SK-N-SH treated with all-trans-retinoic acid at 6 μM for 48 hours (cell line): ENCODE measurements at regions not wholly inside any gene's neighbourhood (a gene's known extent, or its start where the extent isn't known, plus 50 kb on each side); places are given as distances from the start of the nearest gene placed in this dataset.

ENCODE experiments used
- ATAC-seq: fragments of 200-7000 bp; cut with Tn5 transposase; 3 replicates; pipeline ENCODE4 v1.9.1; 2020; ENCODE audit warnings: mild to moderate bottlenecking, moderate library complexity
- BACH2 ChIP-seq: fragments of 250-450 bp; sonication (Bioruptor Pico); IDR thresholded peaks from 2 replicates; pipeline ENCODE4 v1.9.0; 2021; ENCODE audit warnings: mild to moderate bottlenecking, borderline replicate concordance
- CREB5 ChIP-seq: fragments of 250-450 bp; sonication (Bioruptor Pico); IDR thresholded peaks from 2 replicates; pipeline ENCODE4 v1.5.1; 2020; ENCODE audit warnings: low read depth, mild to moderate bottlenecking, moderate library complexity
- CSDC2 ChIP-seq: fragments of 250-450 bp; sonication (Bioruptor Pico); IDR thresholded peaks from 2 replicates; pipeline ENCODE4 v1.5.0; 2020; ENCODE audit warnings: mild to moderate bottlenecking, moderate library complexity
- GLIS3 ChIP-seq: fragments of 250-450 bp; sonication (Bioruptor Pico); IDR thresholded peaks from 2 replicates; pipeline ENCODE4 v1.5.0; 2020; ENCODE audit warnings: mild to moderate bottlenecking, moderate library complexity
- ISL1 ChIP-seq: fragments of 250-450 bp; sonication (Bioruptor Pico); IDR thresholded peaks from 2 replicates; pipeline ENCODE4 v2.1.2; 2022; ENCODE audit warnings: mild to moderate bottlenecking, moderate library complexity
- OSR1 ChIP-seq: fragments of 250-450 bp; sonication (Bioruptor Pico); IDR thresholded peaks from 2 replicates; pipeline ENCODE4 v1.8.0; 2022; ENCODE audit warnings: moderate library complexity, mild to moderate bottlenecking, inconsistent platforms
- PATZ1 ChIP-seq: fragments of 250-450 bp; sonication (Bioruptor Pico); IDR thresholded peaks from 2 replicates; pipeline ENCODE4 v1.8.0; 2020; ENCODE audit warnings: mild to moderate bottlenecking, moderate library complexity, borderline replicate concordance
- SNAI2 ChIP-seq: fragments of 250-450 bp; sonication (Bioruptor Pico); IDR thresholded peaks from 2 replicates; pipeline ENCODE4 v1.5.0; 2020; ENCODE audit warnings: mild to moderate bottlenecking, moderate library complexity
- TCF4 ChIP-seq: fragments of 250-450 bp; sonication (Bioruptor Pico); IDR thresholded peaks from 2 replicates; pipeline ENCODE4 v1.8.0; 2021; ENCODE audit warnings: mild to moderate bottlenecking, moderate library complexity, borderline replicate concordance
- TOX ChIP-seq: fragments of 250-450 bp; sonication (Bioruptor Pico); IDR thresholded peaks from 2 replicates; pipeline ENCODE4 v1.8.0; 2021; ENCODE audit warnings: mild to moderate bottlenecking, moderate library complexity, borderline replicate concordance
- ZC3H10 ChIP-seq: fragments of 250-450 bp; sonication (Bioruptor Pico); IDR thresholded peaks from 2 replicates; pipeline ENCODE4 v1.5.1; 2021; ENCODE audit warnings: mild to moderate bottlenecking, moderate library complexity
- ZFP3 ChIP-seq: fragments of 250-450 bp; sonication (Bioruptor Pico); IDR thresholded peaks from 2 replicates; pipeline ENCODE4 v1.5.0; 2020; ENCODE audit warnings: mild to moderate bottlenecking, moderate library complexity
- ZFP30 ChIP-seq: fragments of 450-650 bp; formaldehyde crosslinking; IDR thresholded peaks from 2 replicates; pipeline ENCODE4 v1.5.0; 2022; ENCODE audit warnings: mild to moderate bottlenecking, moderate library complexity
- ZNF8 ChIP-seq: fragments of 450-650 bp; formaldehyde crosslinking; IDR thresholded peaks from 2 replicates; pipeline ENCODE4 v1.5.0; 2020; ENCODE audit warnings: mild to moderate bottlenecking, moderate library complexity
- TF ChIP-seq, protein P1 (sequence below): fragments of 250-450 bp; sonication (Bioruptor Pico); IDR thresholded peaks from 2 replicates; pipeline ENCODE4 v1.5.0; 2020; ENCODE audit warnings: mild to moderate bottlenecking, moderate library complexity
- TF ChIP-seq, protein P2 (sequence below): fragments of 250-450 bp; sonication (Bioruptor Pico); IDR thresholded peaks from 2 replicates; pipeline ENCODE4 v1.8.0; 2021; ENCODE audit warnings: low read depth, mild to moderate bottlenecking, moderate library complexity, borderline replicate concordance
- TF ChIP-seq, protein P3 (sequence below): fragments of 250-450 bp; sonication (Bioruptor Pico); IDR thresholded peaks from 2 replicates; pipeline ENCODE4 v1.5.1; 2021; ENCODE audit warnings: mild to moderate bottlenecking, moderate library complexity

GRCh38 chr20:23165307-23165750, 79.2 kb upstream of the CD93 start:
- no peak for TF ChIP-seq BACH2 (CRISPR knock-in tag)
- TF ChIP-seq CSDC2: no peak
- TF ChIP-seq OSR1 (CRISPR knock-in tag): no peak
- no peak for TF ChIP-seq ZC3H10 (CRISPR knock-in tag)
- TF ChIP-seq ZFP30: no peak
- TF ChIP-seq ISL1 (CRISPR knock-in tag): no peak
- TF ChIP-seq, protein P1, sequence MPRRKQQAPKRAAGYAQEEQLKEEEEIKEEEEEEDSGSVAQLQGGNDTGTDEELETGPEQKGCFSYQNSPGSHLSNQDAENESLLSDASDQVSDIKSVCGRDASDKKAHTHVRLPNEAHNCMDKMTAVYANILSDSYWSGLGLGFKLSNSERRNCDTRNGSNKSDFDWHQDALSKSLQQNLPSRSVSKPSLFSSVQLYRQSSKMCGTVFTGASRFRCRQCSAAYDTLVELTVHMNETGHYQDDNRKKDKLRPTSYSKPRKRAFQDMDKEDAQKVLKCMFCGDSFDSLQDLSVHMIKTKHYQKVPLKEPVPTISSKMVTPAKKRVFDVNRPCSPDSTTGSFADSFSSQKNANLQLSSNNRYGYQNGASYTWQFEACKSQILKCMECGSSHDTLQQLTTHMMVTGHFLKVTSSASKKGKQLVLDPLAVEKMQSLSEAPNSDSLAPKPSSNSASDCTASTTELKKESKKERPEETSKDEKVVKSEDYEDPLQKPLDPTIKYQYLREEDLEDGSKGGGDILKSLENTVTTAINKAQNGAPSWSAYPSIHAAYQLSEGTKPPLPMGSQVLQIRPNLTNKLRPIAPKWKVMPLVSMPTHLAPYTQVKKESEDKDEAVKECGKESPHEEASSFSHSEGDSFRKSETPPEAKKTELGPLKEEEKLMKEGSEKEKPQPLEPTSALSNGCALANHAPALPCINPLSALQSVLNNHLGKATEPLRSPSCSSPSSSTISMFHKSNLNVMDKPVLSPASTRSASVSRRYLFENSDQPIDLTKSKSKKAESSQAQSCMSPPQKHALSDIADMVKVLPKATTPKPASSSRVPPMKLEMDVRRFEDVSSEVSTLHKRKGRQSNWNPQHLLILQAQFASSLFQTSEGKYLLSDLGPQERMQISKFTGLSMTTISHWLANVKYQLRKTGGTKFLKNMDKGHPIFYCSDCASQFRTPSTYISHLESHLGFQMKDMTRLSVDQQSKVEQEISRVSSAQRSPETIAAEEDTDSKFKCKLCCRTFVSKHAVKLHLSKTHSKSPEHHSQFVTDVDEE (CRISPR knock-in tag): no peak
- TF ChIP-seq TCF4 (CRISPR knock-in tag): no peak
- TF ChIP-seq, protein P2, sequence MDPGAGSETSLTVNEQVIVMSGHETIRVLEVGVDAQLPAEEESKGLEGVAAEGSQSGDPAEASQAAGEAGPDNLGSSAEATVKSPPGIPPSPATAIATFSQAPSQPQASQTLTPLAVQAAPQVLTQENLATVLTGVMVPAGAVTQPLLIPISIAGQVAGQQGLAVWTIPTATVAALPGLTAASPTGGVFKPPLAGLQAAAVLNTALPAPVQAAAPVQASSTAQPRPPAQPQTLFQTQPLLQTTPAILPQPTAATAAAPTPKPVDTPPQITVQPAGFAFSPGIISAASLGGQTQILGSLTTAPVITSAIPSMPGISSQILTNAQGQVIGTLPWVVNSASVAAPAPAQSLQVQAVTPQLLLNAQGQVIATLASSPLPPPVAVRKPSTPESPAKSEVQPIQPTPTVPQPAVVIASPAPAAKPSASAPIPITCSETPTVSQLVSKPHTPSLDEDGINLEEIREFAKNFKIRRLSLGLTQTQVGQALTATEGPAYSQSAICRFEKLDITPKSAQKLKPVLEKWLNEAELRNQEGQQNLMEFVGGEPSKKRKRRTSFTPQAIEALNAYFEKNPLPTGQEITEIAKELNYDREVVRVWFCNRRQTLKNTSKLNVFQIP (CRISPR knock-in tag): no peak
- peak; percentile 19; the same call in 1 of the 3 replicates for ATAC-seq

DNA sequence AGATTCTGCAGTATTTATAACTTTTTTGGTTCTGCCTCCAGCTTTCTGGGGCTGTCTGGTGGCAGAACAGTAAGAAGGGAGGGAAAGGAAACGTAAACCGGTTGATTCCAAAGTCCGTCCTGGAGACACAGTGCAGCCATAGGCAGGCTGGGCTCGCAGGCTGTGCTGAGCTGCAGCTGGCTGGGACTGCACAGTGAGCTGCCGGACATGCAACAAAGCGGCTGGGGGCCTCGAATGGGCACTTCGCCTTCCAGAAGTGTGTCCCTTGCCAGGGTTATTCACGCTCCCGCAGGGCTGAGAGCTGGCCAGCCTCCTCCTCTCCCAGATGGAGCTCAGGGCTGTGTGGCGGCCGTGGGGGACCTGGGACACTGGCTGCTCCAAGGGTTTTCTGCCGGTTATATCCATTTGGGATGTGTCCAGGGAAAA, 78.1 kb upstream of the CD93 start:
- TF ChIP-seq TOX (CRISPR knock-in tag): no peak
- no peak for TF ChIP-seq GLIS3 (CRISPR knock-in tag)
- no peak for TF ChIP-seq CSDC2
- no peak for TF ChIP-seq ZNF8
- TF ChIP-seq, protein P1 (CRISPR knock-in tag): no peak
- TF ChIP-seq ISL1 (CRISPR knock-in tag): no peak
- no peak for TF ChIP-seq ZFP30
- TF ChIP-seq TCF4 (CRISPR knock-in tag): no peak
- no peak for TF ChIP-seq BACH2 (CRISPR knock-in tag)
- no peak for TF ChIP-seq CREB5
- TF ChIP-seq, protein P3, sequence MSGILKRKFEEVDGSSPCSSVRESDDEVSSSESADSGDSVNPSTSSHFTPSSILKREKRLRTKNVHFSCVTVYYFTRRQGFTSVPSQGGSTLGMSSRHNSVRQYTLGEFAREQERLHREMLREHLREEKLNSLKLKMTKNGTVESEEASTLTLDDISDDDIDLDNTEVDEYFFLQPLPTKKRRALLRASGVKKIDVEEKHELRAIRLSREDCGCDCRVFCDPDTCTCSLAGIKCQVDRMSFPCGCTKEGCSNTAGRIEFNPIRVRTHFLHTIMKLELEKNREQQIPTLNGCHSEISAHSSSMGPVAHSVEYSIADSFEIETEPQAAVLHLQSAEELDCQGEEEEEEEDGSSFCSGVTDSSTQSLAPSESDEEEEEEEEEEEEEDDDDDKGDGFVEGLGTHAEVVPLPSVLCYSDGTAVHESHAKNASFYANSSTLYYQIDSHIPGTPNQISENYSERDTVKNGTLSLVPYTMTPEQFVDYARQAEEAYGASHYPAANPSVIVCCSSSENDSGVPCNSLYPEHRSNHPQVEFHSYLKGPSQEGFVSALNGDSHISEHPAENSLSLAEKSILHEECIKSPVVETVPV (CRISPR knock-in tag): no peak
- TF ChIP-seq, all 23 proteins: peak for 0

DNA sequence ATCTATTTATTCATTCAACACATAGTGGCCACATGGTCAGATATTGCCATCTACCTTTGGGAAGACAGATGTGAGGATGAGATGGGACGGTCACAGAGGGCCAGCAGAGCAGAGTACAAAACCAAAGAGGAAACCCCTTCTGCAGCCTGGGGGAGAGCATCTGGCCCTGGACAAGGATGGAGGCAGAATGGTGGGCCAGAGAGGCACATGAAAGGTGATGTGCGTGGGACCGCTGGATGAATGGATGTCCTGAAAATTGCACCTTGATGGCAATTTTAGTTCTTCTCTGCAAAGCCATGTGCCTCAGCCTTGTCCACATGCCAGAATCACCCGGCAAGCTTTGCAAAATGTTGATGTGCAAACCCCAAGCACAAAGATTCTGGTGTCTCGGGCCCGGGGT, 77.4 kb upstream of the CD93 start:
- no peak for ATAC-seq
- TF ChIP-seq CREB5 (no peak), ISL1 (CRISPR knock-in tag) (no peak), GLIS3 (CRISPR knock-in tag) (no peak), PATZ1 (CRISPR knock-in tag) (no peak), OSR1 (CRISPR knock-in tag) (no peak), CSDC2 (no peak), ZNF8 (no peak), BACH2 (CRISPR knock-in tag) (no peak), SNAI2 (CRISPR knock-in tag) (no peak), ZFP3 (CRISPR knock-in tag) (no peak)
- TF ChIP-seq, protein P1 (CRISPR knock-in tag): no peak
- TF ChIP-seq, protein P3 (CRISPR knock-in tag): no peak

More for the DNA sequence above, 78.1 kb upstream of the CD93 start:
- ATAC-seq: no peak
